Astrocyte (in vitro differentiated cells and primary cell): ENCODE measurements at regions not wholly inside any gene's neighbourhood (a gene's known extent, or its start where the extent isn't known, plus 50 kb on each side); places are given as distances from the start of the nearest gene placed in this dataset.

ENCODE experiments used
- DNase-seq: peaks from one replicate; pipeline ENCODE4 v3.0.0-alpha.2; 2010; ENCODE audit warnings: low read depth
- FAIRE-seq: peaks from 2 replicates; lab custom pipeline; 2011; peaks lifted over from hg19 to GRCh38; lab: Jason Lieb, UNC
- H2AFZ ChIP-seq: 2 replicates; pipeline ENCODE4 v1.6.0; 2012; ENCODE audit warnings: low read depth, low read length, inconsistent platforms
- H3K27ac ChIP-seq: 2 replicates; pipeline ENCODE4 v1.5.1; 2011; ENCODE audit warnings: low read depth, low read length, inconsistent platforms
- H3K27me3 ChIP-seq: 2 replicates; pipeline ENCODE4 v1.6.0; 2011; ENCODE audit warnings: low read length, inconsistent platforms; ENCODE audit not compliant: insufficient read depth
- H3K36me3 ChIP-seq: 2 replicates; pipeline ENCODE4 v1.5.1; 2011; ENCODE audit warnings: low read length, inconsistent platforms; ENCODE audit not compliant: insufficient read depth
- H3K4me1 ChIP-seq: 2 replicates; pipeline ENCODE4 v1.5.1; 2011; ENCODE audit warnings: low read length, inconsistent platforms; ENCODE audit not compliant: insufficient read depth
- H3K4me2 ChIP-seq: 2 replicates; pipeline ENCODE4 v1.6.0; 2012; ENCODE audit warnings: low read length, inconsistent platforms
- H3K4me3 ChIP-seq: 2 replicates; pipeline ENCODE4 v1.5.1; 2011; ENCODE audit warnings: low read depth, mild to moderate bottlenecking, low read length, inconsistent platforms; ENCODE audit not compliant: insufficient read depth
- H3K79me2 ChIP-seq: 2 replicates; pipeline ENCODE4 v1.6.0; 2012; ENCODE audit warnings: mild to moderate bottlenecking, low read length, inconsistent platforms; ENCODE audit not compliant: insufficient read depth
- H3K9ac ChIP-seq: 2 replicates; pipeline ENCODE4 v1.6.0; 2012; ENCODE audit warnings: mild to moderate bottlenecking, low read length, inconsistent platforms
- H3K9me3 ChIP-seq: 2 replicates; pipeline ENCODE4 v1.5.1; 2012; ENCODE audit warnings: low read depth, mild to moderate bottlenecking, low read length, inconsistent platforms; ENCODE audit not compliant: insufficient read depth
- H4K20me1 ChIP-seq: 2 replicates; pipeline ENCODE4 v1.6.0; 2012; ENCODE audit warnings: low read length, inconsistent platforms; ENCODE audit not compliant: insufficient read depth
- H3K27ac Mint-ChIP-seq: one replicate; pipeline ENCODE4 v1.8.0; 2021; ENCODE audit warnings: mild to moderate bottlenecking, mixed read lengths; ENCODE audit not compliant: unreplicated experiment
- H3K27me3 Mint-ChIP-seq: one replicate; pipeline ENCODE4 v1.8.0; 2021; ENCODE audit warnings: low read depth, mixed read lengths; ENCODE audit not compliant: unreplicated experiment
- H3K36me3 Mint-ChIP-seq: one replicate; pipeline ENCODE4 v1.8.0; 2021; ENCODE audit warnings: low read depth, mixed read lengths; ENCODE audit not compliant: unreplicated experiment
- H3K4me1 Mint-ChIP-seq: one replicate; pipeline ENCODE4 v1.8.0; 2021; ENCODE audit warnings: low read depth, mixed read lengths; ENCODE audit not compliant: unreplicated experiment
- H3K4me3 Mint-ChIP-seq: one replicate; pipeline ENCODE4 v1.8.0; 2021; ENCODE audit warnings: mild to moderate bottlenecking, moderate library complexity, mixed read lengths; ENCODE audit not compliant: unreplicated experiment
- H3K9me3 Mint-ChIP-seq: one replicate; pipeline ENCODE4 v1.8.0; 2021; ENCODE audit warnings: mild to moderate bottlenecking, mixed read lengths; ENCODE audit not compliant: unreplicated experiment
- CTCF ChIP-seq: IDR thresholded peaks from 2 replicates; pipeline ENCODE4 v1.5.1; 2011; ENCODE audit warnings: low read depth, mild to moderate bottlenecking, inconsistent platforms, low read length, moderate library complexity; ENCODE audit not compliant: insufficient read depth
- EZH2 ChIP-seq: IDR thresholded peaks from 2 replicates; pipeline ENCODE4 v1.6.1; 2012; ENCODE audit warnings: mild to moderate bottlenecking, low read length, inconsistent platforms; ENCODE audit not compliant: insufficient read depth

DNA sequence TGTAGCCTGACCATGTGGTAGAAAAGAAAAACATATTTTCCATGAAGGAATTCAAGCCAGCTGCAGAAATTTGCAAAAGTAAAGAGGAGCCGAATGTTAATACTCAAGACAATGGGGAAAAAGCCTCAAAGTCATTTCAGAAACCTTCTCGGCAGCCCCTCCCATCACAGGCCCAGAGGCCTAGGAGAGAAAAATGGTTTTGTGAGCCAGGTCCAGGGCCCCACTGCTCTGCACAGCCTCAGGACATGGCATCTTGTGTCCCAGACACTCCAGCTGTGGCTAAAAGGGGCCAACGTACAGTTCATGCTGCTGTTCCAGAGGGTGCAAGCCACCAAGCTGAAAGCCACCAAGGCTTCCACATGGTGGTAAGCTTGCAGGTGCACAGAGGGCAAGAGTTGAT lies 50.9 kb upstream of the BBS12 start:
- Histone ChIP-seq H3K36me3 (no peaks in the 10 kb centered on the region), H3K27ac (no peak overlapping the region), H3K79me2 (no peaks in the 10 kb centered on the region), H2AFZ (no peak overlapping the region), H3K4me3 (no peak overlapping the region), H4K20me1 (no peaks in the 10 kb centered on the region), H3K9ac (no peak overlapping the region), H3K9me3 (peaks cover 3% of the 10 kb centered on the region), H3K4me1 (no peaks in the 10 kb centered on the region), H3K27me3 (no peaks in the 10 kb centered on the region), H3K4me2 (no peak overlapping the region)
- Mint-ChIP-seq H3K9me3 (peaks cover 22% of the 10 kb centered on the region), H3K4me3 (no peak overlapping the region), H3K27ac (no peak overlapping the region), H3K36me3 (peaks cover 1% of the 10 kb centered on the region), H3K4me1 (no peaks in the 10 kb centered on the region), H3K27me3 (peaks cover 2% of the 10 kb centered on the region)
- TF ChIP-seq CTCF (no peak), EZH2 (no peak)
- no peak for FAIRE-seq
- no peak for DNase-seq
